Esophagus muscularis mucosa (tissue), 4 donors: ENCODE measurements at regions not wholly inside any gene's neighbourhood (a gene's known extent, or its start where the extent isn't known, plus 50 kb on each side); places are given as distances from the start of the nearest gene placed in this dataset.
A peak's percentile ranks its signal among the peaks of the same experiment; 100 is the strongest.
"Not testable (repeated sequence)": the region's sequence is repeated elsewhere in the genome, so short reads cannot be mapped to it uniquely, and the experiment has no call there.

Source experiments
- DNase-seq: peaks from one replicate; pipeline ENCODE4 v3.0.0-alpha.2; 2017; ENCODE audit errors: extremely low spot score
- H3K27ac ChIP-seq, 4 donors: fragments of 200-600 bp; sonication (generic); replicated peaks in 1 of 4; 1 replicate in 3 of 4; 2 replicates in 1 of 4; pipeline ENCODE4 v1.5.1; 2016 to 2019; ENCODE audit warnings: mild to moderate bottlenecking in 1 of 4
- H3K27me3 ChIP-seq, 4 donors: fragments of 200-600 bp; sonication (generic); one replicate each; pipeline versions ENCODE4 v1.5.1 to v1.6.0; 2016 to 2019
- H3K36me3 ChIP-seq, 4 donors: fragments of 200-600 bp; sonication (generic); one replicate each; pipeline ENCODE4 v1.5.1; 2016 to 2019
- H3K4me1 ChIP-seq, 4 donors: fragments of 200-600 bp; sonication (generic); one replicate each; pipeline ENCODE4 v1.5.1; 2016 to 2019
- H3K4me3 ChIP-seq, 4 donors: fragments of 200-600 bp; sonication (generic); 1 replicate in 2 of 4; 2 replicates in 2 of 4; pipeline ENCODE4 v1.5.1; 2016 to 2019; ENCODE audit warnings: mild to moderate bottlenecking in 4 of 4, moderate library complexity in 1 of 4
- H3K9me3 ChIP-seq, 4 donors: fragments of 200-600 bp; sonication (generic); 1 replicate in 3 of 4; 2 replicates in 1 of 4; pipeline ENCODE4 v1.5.1; 2016 to 2019
- CTCF ChIP-seq, 3 experiments: fragments of 200-600 bp in 2 of 3; fragments of 450-650 bp in 1 of 3; sonication (generic) in 2 of 3; IDR thresholded peaks; one replicate each; pipeline ENCODE4 v1.5.1; 2017 to 2019; ENCODE audit warnings: antibody characterized with exemption in 3 of 3, mild to moderate bottlenecking in 2 of 3, moderate library complexity in 1 of 3
- EP300 ChIP-seq: sonication (generic); formaldehyde crosslinking; IDR thresholded peaks from one replicate; pipeline ENCODE4 v1.6.1; 2017; ENCODE audit warnings: antibody characterized with exemption
- POLR2A ChIP-seq: fragments of 450-650 bp; IDR thresholded peaks from one replicate; pipeline ENCODE4 v1.6.1; 2017; ENCODE audit warnings: antibody characterized with exemption, moderate library complexity, mild to moderate bottlenecking, low read depth
- POLR2AphosphoS5 ChIP-seq, 2 donors: sonication (generic); formaldehyde crosslinking; IDR thresholded peaks; one replicate each; pipeline ENCODE4 v1.6.1; 2017; ENCODE audit warnings: antibody characterized with exemption in 2 of 2
- WGBS: methylation state at CpG from one replicate; pipeline ENCODE4 v1.1.5; 2018; 5-methylcytosine and 5-hydroxymethylcytosine counted together
- intact Hi-C: fragments of 100-400 bp; cut with DNase I; formaldehyde crosslinking; loops from one replicate; pipeline ENCODE4 v1.15.1; 2023

- not testable (repeated sequence) for H3K9me3 ChIP-seq, H3K36me3 ChIP-seq, H3K27ac ChIP-seq, DNase-seq
- peak; percentile 55 to 66 (median 66) for TF ChIP-seq CTCF (IDR thresholded peaks at IDR 0.05)
- Histone ChIP-seq H3K4me1 (peaks cover 22 to 28% (median 24%) of the 10 kb centered on the region in 4 donors), H3K27me3 (peaks cover 0 to 21% (median 2%) of the 10 kb centered on the region in 4 donors), H3K4me3 (peak overlapping the region; percentile 44 to 53 (median 44))
- intact Hi-C loops, result loop anchor here (5.0 to 10.0 kb wide), 3 partner anchors 178 to 518 kb away; partner anchors contain the start of gene MZT2A
- 4% methylated on average over 10 of the region's 38 CpGs for WGBS
Measured at GRCh38 chr2:131672471-131673399, 145.0 kb downstream of the CCDC74A start.

- Histone ChIP-seq H3K27ac (no peak overlapping the region), H3K4me3 (peak overlapping the region; percentile 44 to 53 (median 44)), H3K27me3 (peaks cover 0 to 26% (median 2%) of the 10 kb centered on the region in 4 donors), H3K9me3 (peaks cover 0 to 3% (median under 1%) of the 10 kb centered on the region in 4 donors), H3K4me1 (peaks cover 22 to 28% (median 24%) of the 10 kb centered on the region in 4 donors), H3K36me3 (no peaks in the 10 kb centered on the region)
- intact Hi-C loops, result loop anchor here (2.0 to 10.0 kb wide), 4 partner anchors 127 to 519 kb away; partner anchors contain the start of gene MZT2A
- DNase-seq, result no peak
- TF ChIP-seq EP300 (no peak), POLR2AphosphoS5 (IDR thresholded peaks at IDR 0.05) (no peak), POLR2A (no peak), CTCF (IDR thresholded peaks at IDR 0.05) (peak; percentile 80 to 93 (median 86))
- 5% methylated on average over 13 of the region's 48 CpGs for WGBS
Measured at GRCh38 chr2:131673400-131674173, 145.9 kb downstream of the CCDC74A start.

- DNase-seq, result no peak
- Histone ChIP-seq H3K4me1 (peaks cover 22 to 28% (median 24%) of the 10 kb centered on the region in 4 donors), H3K27me3 (peaks cover 0 to 26% (median 2%) of the 10 kb centered on the region in 4 donors), H3K27ac (no peak overlapping the region), H3K9me3 (no peaks in the 10 kb centered on the region), H3K4me3 (peak overlapping the region; percentile 44 to 53 (median 44)), H3K36me3 (no peaks in the 10 kb centered on the region)
- intact Hi-C loops, result loop anchor here (2.0 to 10.0 kb wide), 4 partner anchors 127 to 519 kb away; partner anchors contain the start of gene MZT2A
- WGBS, result 5% methylated on average over 6 of the region's 6 CpGs
- TF ChIP-seq CTCF (IDR thresholded peaks at IDR 0.05) (no peak), EP300 (no peak), POLR2A (no peak), POLR2AphosphoS5 (IDR thresholded peaks at IDR 0.05) (no peak)
Measured at GRCh38 chr2:131674174-131674507, 146.5 kb downstream of the CCDC74A start.

GRCh38 chr2:131681611-131682121, 154.0 kb downstream of the CCDC74A start:
- H3K9me3 ChIP-seq, H3K27me3 ChIP-seq, intact Hi-C loops, DNase-seq, H3K36me3 ChIP-seq: not testable (repeated sequence)
- Histone ChIP-seq H3K27ac (peak overlapping the region; percentile 81 to 87 (median 84)), H3K4me1 (peaks cover 4 to 25% (median 15%) of the 10 kb centered on the region in 4 donors), H3K4me3 (peak overlapping the region; percentile 66 to 77 (median 76))
- WGBS, result 37% methylated on average over 9 of the region's 10 CpGs
